Loucy (cell line): ENCODE measurements at regions not wholly inside any gene's neighbourhood (a gene's known extent, or its start where the extent isn't known, plus 50 kb on each side); places are given as distances from the start of the nearest gene placed in this dataset.

Experiments used
- EZH2phosphoT487 ChIP-seq: fragments of 200-600 bp; IDR thresholded peaks from 2 replicates; pipeline ENCODE4 v1.6.1; 2018; ENCODE audit warnings: antibody characterized with exemption, mild to moderate bottlenecking, moderate library complexity, borderline replicate concordance
- TF ChIP-seq, protein P1 (sequence below): fragments of 200-600 bp; sonication (generic); conservative IDR thresholded peaks from 2 replicates; pipeline ENCODE4 v1.5.1; 2014; ENCODE audit warnings: mild to moderate bottlenecking, antibody characterized with exemption, low read length

DNA sequence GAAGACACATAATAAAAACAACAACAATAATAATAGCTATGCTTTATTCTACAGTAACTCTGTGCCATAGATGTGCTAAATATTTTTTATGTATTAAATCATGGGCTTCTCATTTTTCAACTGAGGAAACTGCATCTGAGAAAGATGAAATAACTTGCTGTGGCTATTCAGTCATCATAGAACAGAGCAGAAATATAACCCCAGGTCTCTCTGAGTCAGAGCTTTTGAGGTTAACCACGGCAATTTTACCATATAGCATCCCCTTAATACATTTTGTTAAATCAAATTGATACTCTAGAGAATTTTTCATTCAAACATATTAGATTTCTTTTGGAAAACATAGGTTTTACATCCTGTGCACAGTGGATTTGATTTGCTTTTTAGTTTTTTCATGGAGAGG, 586.6 kb upstream of the KLHL29 start:
- TF ChIP-seq, protein P1, sequence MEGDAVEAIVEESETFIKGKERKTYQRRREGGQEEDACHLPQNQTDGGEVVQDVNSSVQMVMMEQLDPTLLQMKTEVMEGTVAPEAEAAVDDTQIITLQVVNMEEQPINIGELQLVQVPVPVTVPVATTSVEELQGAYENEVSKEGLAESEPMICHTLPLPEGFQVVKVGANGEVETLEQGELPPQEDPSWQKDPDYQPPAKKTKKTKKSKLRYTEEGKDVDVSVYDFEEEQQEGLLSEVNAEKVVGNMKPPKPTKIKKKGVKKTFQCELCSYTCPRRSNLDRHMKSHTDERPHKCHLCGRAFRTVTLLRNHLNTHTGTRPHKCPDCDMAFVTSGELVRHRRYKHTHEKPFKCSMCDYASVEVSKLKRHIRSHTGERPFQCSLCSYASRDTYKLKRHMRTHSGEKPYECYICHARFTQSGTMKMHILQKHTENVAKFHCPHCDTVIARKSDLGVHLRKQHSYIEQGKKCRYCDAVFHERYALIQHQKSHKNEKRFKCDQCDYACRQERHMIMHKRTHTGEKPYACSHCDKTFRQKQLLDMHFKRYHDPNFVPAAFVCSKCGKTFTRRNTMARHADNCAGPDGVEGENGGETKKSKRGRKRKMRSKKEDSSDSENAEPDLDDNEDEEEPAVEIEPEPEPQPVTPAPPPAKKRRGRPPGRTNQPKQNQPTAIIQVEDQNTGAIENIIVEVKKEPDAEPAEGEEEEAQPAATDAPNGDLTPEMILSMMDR, result no peak
- no peak for TF ChIP-seq EZH2phosphoT487
